Sigmoid colon (tissue), 3 donors: ENCODE measurements at regions not wholly inside any gene's neighbourhood (a gene's known extent, or its start where the extent isn't known, plus 50 kb on each side); places are given as distances from the start of the nearest gene placed in this dataset.

ENCODE experiments used
- CTCF ChIP-seq, 4 experiments: fragments of 450-650 bp in 3 of 4; fragments of 200-600 bp in 1 of 4; IDR thresholded peaks; one replicate each; pipeline ENCODE4 v1.5.1; 2016 to 2019; ENCODE audit warnings: antibody characterized with exemption in 4 of 4, mild to moderate bottlenecking in 3 of 4, moderate library complexity in 2 of 4
- POLR2A ChIP-seq, 2 donors: fragments of 450-650 bp; IDR thresholded peaks; one replicate each; pipeline ENCODE4 v1.6.1; 2016; ENCODE audit warnings: antibody characterized with exemption in 2 of 2, mild to moderate bottlenecking in 2 of 2, moderate library complexity in 2 of 2

GRCh38 chr12:23428758-23429157 lies 520.7 kb downstream of the SOX5 start:
- TF ChIP-seq CTCF (IDR thresholded peaks at IDR 0.05) (no peak), POLR2A (IDR thresholded peaks at IDR 0.05) (no peak)
